Globus pallidus (tissue), 1 donor: ENCODE measurements at regions not wholly inside any gene's neighbourhood (a gene's known extent, or its start where the extent isn't known, plus 50 kb on each side); places are given as distances from the start of the nearest gene placed in this dataset.
"Not testable (repeated sequence)": the region's sequence is repeated elsewhere in the genome, so short reads cannot be mapped to it uniquely, and the experiment has no call there.

ENCODE experiments used
- DNase-seq: peaks from one replicate; pipeline ENCODE4 v3.0.0-alpha.2; 2015; ENCODE audit warnings: low spot score

GRCh38 chr9:87375397-87376073, 122.1 kb upstream of the DAPK1 start:
- no peak for DNase-seq

GRCh38 chr9:87378676-87379075, 119.0 kb upstream of the DAPK1 start:
- no peak for DNase-seq

GRCh38 chr9:87379300-87379699, 118.4 kb upstream of the DAPK1 start:
- no peak for DNase-seq

GRCh38 chr9:87381050-87381711, 116.5 kb upstream of the DAPK1 start:
- no peak for DNase-seq

- no peak for DNase-seq
Observed at GRCh38 chr9:87381746-87382145, 115.9 kb upstream of the DAPK1 start.

- DNase-seq = no peak
Observed at GRCh38 chr9:87382900-87383299, 114.8 kb upstream of the DAPK1 start.

- no peak for DNase-seq
Observed at GRCh38 chr9:87383344-87384150, 114.1 kb upstream of the DAPK1 start.

- no peak for DNase-seq
Observed at GRCh38 chr9:87386490-87387025, 111.1 kb upstream of the DAPK1 start.

GRCh38 chr9:87387351-87388011, 110.2 kb upstream of the DAPK1 start:
- no peak for DNase-seq

GRCh38 chr9:87388708-87389107, 109.0 kb upstream of the DAPK1 start:
- DNase-seq = not testable (repeated sequence)

GRCh38 chr9:87389936-87390335, 107.7 kb upstream of the DAPK1 start:
- no peak for DNase-seq

- DNase-seq = no peak
Observed at GRCh38 chr9:87390361-87390760, 107.3 kb upstream of the DAPK1 start.

- DNase-seq = no peak
Observed at GRCh38 chr9:87392086-87392485, 105.6 kb upstream of the DAPK1 start.

- no peak for DNase-seq
Observed at GRCh38 chr9:87393706-87394230, 103.9 kb upstream of the DAPK1 start.

- DNase-seq = no peak
Observed at GRCh38 chr9:87395804-87396479, 101.7 kb upstream of the DAPK1 start.

- DNase-seq = no peak
Observed at GRCh38 chr9:87401681-87402080, 96.0 kb upstream of the DAPK1 start.

- no peak for DNase-seq
Observed at GRCh38 chr9:87402537-87402936, 95.1 kb upstream of the DAPK1 start.

- no peak for DNase-seq
Observed at GRCh38 chr9:87405677-87406542, 91.8 kb upstream of the DAPK1 start.

GRCh38 chr9:87406543-87407166, 91.0 kb upstream of the DAPK1 start:
- no peak for DNase-seq
